Hypothalamus (tissue), 51 donors: ENCODE measurements at regions not wholly inside any gene's neighbourhood (a gene's known extent, or its start where the extent isn't known, plus 50 kb on each side); places are given as distances from the start of the nearest gene placed in this dataset.
"Not testable (repeated sequence)": the region's sequence is repeated elsewhere in the genome, so short reads cannot be mapped to it uniquely, and the experiment has no call there.

Experiments
- DNase-seq, 51 donors: peaks; one replicate each; lab custom pipeline; 2025; lab: John Stamatoyannopoulos, UW

GRCh38 chr6:146928503-146928902 is 275.7 kb upstream of the STXBP5 start:
- no peak for DNase-seq

DNA sequence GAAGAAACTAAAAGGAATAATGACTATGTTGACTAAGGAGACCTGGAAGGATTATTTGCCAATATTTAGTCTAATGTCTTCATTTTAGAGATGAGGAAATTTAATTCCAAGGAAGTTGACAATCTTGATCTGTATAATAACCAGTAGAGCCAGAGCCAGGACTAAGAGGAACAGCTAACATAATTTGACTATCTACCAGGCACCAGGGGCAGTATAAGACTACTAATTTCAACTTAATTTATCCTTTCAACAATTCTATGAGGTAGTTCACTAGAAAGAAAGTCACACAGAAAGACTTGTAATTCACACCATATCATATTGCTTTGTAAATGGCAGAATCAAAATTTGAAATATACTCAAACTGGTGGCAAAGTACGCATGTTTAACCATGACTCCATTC is 273.0 kb upstream of the STXBP5 start:
- DNase-seq, result no peak

DNA sequence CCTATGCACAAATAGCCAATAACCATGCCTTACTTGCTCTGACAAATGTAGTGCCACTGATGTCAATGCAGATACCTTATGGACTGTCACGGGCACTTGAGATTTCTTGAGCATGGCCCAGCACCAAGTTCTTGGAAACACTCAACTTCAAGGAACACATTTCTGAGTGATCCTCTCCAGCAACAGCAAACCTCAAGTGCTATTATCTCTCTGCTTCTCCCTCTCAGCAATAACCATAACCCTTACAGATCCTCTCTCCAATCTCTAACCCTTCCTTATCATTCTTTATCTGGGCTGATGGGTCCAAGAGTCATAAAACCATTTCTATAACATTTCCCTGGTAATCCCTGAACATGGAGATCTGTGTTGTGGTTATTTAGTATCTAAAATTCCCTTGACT is 266.9 kb upstream of the STXBP5 start:
- no peak for DNase-seq

DNA sequence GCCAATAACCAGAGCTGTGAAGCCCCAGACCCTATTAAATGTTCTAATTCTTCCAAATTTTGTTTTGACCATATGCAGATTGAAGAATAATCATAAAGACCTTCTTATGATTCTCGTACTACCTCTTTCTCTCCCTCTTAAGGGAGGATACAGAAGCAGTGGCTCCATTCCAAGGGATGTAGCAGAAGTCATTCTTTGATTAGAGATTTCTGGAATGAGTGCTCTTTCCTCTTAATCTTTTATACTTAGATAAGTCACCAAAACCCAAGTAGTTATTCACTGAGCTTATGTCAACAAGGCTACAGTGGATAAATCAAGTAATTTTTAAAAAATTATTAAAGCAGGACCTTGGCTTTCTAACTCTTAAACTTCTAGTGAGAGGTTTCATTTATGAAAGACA is 266.0 kb upstream of the STXBP5 start:
- DNase-seq, result no peak

DNA sequence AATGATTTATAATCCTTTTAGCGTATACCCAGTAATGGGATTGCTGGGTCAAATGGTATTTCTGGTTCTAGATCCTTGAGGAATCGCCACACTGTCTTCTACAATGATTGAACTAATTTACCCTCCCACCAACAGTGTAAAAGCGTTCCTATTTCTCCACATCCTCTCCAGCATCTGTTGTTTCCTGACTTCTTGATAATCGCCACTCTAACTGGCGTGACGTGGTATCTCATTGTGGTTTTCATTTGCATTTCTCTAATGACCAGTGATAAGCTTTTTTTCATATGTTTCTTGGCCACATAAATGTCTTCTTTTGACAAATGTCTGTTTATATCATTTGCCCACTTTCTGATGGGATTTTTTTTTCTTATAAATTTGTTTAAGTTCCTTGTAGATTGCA is 264.8 kb upstream of the STXBP5 start:
- not testable (repeated sequence) for DNase-seq

- DNase-seq, result no peak
Observed at GRCh38 chr6:146943664-146944063, 260.6 kb upstream of the STXBP5 start.

DNA sequence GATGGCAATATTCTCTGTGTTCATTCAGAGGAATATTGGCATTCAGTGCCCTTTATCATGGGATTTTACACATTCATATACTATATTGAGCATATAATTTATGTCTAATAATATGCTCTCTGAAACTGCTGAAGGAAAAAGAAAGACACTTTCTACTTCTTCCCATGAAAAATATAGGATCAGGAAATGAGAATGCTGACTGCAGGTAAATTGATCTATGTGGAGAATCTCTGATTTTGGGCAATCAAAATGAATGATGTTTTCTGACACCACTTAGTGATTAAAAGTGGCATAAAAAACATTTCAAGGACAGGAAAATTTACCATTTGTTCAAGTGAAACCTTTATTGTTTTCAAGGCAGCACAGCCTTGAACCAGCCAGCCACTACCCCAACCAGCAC is 260.1 kb upstream of the STXBP5 start:
- DNase-seq, result no peak

GRCh38 chr6:146944809-146945208 is 259.4 kb upstream of the STXBP5 start:
- no peak for DNase-seq

DNA sequence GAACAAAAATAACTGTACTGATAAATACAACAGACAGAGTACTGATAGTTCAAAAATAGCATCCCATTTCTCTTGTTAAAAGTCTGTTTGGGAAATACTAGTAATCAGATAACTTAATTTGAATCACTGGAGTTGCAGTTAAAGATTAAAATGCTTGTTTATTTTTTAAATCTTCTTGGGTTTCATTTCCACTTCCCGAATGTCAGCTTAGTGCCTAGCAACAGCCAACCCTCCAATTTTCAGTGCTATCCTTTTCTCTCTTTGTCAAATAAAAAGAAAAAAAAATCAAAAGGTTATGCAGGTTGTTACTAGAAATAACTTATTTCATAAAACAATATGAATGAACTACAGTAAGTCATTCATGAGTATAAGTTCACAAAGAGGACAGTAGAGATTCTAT is 257.7 kb upstream of the STXBP5 start:
- no peak for DNase-seq

GRCh38 chr6:146948790-146949342 is 255.4 kb upstream of the STXBP5 start:
- DNase-seq, result no peak

DNA sequence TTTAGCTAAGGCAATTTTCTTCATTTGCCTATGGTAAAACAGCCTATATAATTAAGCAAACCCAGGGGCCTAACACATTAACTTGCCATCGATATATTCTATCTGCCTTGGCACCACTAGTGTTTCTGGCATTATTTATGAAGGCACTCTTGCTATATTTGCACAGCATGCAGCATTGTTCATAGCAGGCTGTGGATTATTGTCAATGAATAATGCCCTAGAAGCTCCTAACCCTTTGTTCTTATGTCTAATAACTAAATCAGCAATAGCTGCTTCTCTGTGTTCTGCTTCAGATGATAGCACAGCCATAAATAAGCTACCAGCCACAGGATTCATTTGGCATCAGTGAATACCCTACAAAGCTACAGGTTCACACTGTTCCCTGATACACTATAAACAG is 254.8 kb upstream of the STXBP5 start:
- DNase-seq, result no peak

DNA sequence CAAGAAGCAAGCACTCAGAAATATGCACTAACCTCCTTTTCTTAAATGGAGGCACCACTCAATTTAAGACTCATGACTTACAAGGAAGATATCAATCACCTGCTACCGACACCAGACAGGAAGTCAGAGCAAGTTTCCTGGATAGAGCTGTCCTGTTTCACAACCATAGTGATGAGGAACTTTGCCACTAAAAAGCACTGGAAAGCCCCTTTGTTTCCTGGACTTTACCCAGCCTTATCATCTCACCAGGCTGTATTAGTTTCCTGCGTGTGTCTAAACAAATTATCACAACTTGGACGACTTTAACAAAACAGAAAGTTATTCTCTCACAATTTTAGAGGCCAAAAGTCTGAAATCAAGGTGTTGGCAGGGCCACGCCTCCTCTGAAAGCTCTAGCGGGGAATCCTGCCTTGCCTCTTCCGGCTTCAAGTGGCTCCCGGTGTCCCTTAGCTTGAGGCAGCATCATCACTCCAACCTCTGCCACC is 253.8 kb upstream of the STXBP5 start:
- no peak for DNase-seq

DNA sequence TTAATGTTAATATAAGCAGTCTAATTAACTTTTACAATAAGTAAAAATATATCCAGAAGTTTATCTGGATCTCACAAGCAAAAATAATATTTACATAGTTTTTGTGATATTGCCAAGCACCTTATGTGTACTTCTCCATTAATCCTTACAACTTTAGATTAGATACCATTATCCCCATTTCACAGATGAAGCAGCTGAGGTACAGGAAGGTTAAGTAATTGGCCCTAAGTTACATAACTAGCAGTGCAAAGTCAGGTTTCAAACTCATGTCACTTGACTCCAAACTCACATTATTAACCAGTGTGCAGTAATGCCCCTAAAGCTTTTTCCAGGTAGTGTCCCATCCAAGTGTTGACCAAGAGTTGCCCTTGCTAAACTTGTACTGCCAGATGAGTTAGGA is 248.6 kb upstream of the STXBP5 start:
- DNase-seq, result no peak

GRCh38 chr6:146957181-146958093 is 246.8 kb upstream of the STXBP5 start:
- DNase-seq, result no peak

GRCh38 chr6:146961831-146962230 is 242.4 kb upstream of the STXBP5 start:
- no peak for DNase-seq

GRCh38 chr6:146962329-146962728 is 241.9 kb upstream of the STXBP5 start:
- no peak for DNase-seq

DNA sequence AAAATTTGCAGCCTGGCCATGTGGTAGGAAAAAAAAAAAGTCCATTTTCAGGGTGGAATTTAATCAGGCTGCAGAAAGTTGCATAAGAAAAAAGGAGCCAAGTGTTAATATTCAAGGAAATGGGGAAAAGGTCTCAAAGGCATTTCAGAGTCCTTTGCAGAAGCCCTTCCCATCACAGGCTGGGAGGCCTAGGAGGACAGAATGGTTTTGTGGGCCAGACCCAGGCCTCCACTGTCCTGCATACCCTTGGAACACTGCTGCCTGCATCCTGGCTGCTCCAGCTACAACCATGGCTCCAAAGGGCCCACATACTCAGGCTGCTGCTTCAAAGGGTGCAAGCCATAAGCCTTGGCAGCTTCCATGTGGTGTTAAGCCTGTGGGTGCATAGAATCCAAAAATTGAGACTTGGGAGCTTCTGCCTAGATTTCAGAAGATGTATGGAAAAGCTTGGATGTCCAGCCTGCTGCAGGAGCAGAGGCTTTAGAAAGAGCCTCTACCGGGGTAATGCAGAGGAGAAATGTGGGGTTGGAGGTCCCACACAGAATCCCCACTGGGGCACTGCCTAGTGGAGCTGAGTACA is 239.0 kb upstream of the STXBP5 start:
- DNase-seq, result no peak

- DNase-seq, result no peak
Observed at GRCh38 chr6:146968041-146968760, 236.0 kb upstream of the STXBP5 start.

- no peak for DNase-seq
Observed at GRCh38 chr6:146972546-146972945, 231.7 kb upstream of the STXBP5 start.

DNA sequence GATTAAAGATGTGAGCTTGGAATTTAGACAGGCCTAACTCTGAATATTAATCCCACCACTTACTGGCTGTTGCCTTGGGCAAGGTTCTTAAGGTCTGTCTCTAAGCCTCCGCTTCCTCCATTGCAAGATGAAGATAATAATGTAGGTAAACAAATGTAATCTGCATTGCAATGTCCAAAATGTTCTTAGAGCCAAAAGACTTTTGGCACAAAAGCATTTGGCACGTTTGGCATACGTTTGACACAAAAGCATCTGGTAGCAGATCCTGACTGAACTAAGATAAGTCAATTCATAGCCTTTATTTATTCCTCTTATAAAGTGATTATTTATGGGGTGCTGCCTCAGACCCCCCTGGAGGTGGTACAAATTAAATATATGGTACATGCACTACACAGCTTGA is 229.9 kb upstream of the STXBP5 start:
- DNase-seq, result no peak

DNA sequence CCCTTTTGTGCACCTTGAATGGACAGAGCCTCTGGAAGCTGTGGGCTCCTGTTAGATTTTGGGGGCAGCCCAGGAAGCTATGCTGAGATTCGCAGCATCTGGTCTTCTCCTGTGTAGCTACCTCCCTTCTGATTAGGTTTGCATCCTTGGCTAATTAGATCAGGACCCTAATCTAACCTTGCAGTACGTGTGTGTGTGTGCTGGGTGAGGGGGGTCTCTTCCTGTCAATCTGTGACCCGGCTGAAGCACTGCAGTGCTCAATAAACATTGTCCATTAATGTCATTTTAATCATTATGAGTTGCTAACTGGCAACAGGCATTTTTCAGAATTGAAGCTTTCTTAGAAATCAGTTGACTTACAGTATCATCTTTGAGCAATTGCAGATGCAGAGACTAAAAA is 229.1 kb upstream of the STXBP5 start:
- no peak for DNase-seq
